A673 (cell line): ENCODE measurements at regions not wholly inside any gene's neighbourhood (a gene's known extent, or its start where the extent isn't known, plus 50 kb on each side); places are given as distances from the start of the nearest gene placed in this dataset.

Source experiments
- BruUV-seq: library from RNA; stranded (reverse); fragments of 400-500 nt; replicated peaks from 2 replicates; lab custom pipeline; 2021; lab: Mats Ljungman, UMichigan
- CTCF ChIA-PET: fragments of 300-600 bp; sonication (Branson Sonifier 250); formaldehyde crosslinking; loops from one replicate; lab custom pipeline; 2022; ENCODE audit warnings: antibody characterized with exemption; lab: Charles Lee
- POLR2A ChIA-PET: fragments of 300-600 bp; sonication (Branson Sonifier 250); formaldehyde crosslinking; loops from one replicate; lab custom pipeline; 2022; ENCODE audit warnings: antibody characterized with exemption; ENCODE audit not compliant: low non-redundant PET; lab: Charles Lee
- DNase-seq: peaks from one replicate; pipeline ENCODE4 v3.0.0-alpha.2; 2015; ENCODE audit warnings: low spot score
- H3K27ac ChIP-seq: fragments of 200-600 bp; sonication (generic); 2 replicates; pipeline ENCODE4 v1.5.1; 2016; ENCODE audit warnings: mixed run types, low read depth, mild to moderate bottlenecking, mixed read lengths, antibody characterized with exemption, low read length; ENCODE audit not compliant: poor library complexity, severe bottlenecking
- H3K27me3 ChIP-seq: fragments of 200-600 bp; sonication (generic); replicated peaks from 2 replicates; pipeline ENCODE4 v1.6.1; 2017; ENCODE audit warnings: mixed run types, low read depth, mild to moderate bottlenecking, mixed read lengths, antibody characterized with exemption, low read length; ENCODE audit not compliant: insufficient read depth, poor library complexity
- H3K36me3 ChIP-seq: fragments of 200-600 bp; sonication (generic); 2 replicates; pipeline ENCODE4 v1.6.1; 2016; ENCODE audit warnings: mixed run types, mild to moderate bottlenecking, mixed read lengths, antibody characterized with exemption, low read length; ENCODE audit not compliant: insufficient read depth, poor library complexity, severe bottlenecking
- H3K4me1 ChIP-seq: fragments of 200-600 bp; sonication (generic); 2 replicates; pipeline ENCODE4 v1.6.1; 2017; ENCODE audit warnings: mixed run types, mild to moderate bottlenecking, mixed read lengths, antibody characterized with exemption, low read length; ENCODE audit not compliant: insufficient read depth, poor library complexity, severe bottlenecking
- H3K4me3 ChIP-seq: fragments of 200-600 bp; sonication (generic); 2 replicates; pipeline ENCODE4 v1.5.1; 2016; ENCODE audit warnings: low read depth, mixed run types, mild to moderate bottlenecking, mixed read lengths, low read length; ENCODE audit not compliant: poor library complexity, severe bottlenecking
- H3K9me3 ChIP-seq: fragments of 200-600 bp; sonication (generic); 2 replicates; pipeline ENCODE4 v1.6.1; 2016; ENCODE audit warnings: mixed run types, low read depth, mild to moderate bottlenecking, mixed read lengths, antibody characterized with exemption, low read length; ENCODE audit not compliant: poor library complexity, severe bottlenecking
- CTCF ChIP-seq: fragments of 300-800, 200-600 bp; sonication (generic); conservative IDR thresholded peaks from 2 replicates; pipeline ENCODE4 v1.5.1; 2017; ENCODE audit warnings: low read depth, mild to moderate bottlenecking, antibody characterized with exemption, low read length, moderate library complexity, mixed read lengths
- EZH2 ChIP-seq: fragments of 200-600 bp; sonication (generic); IDR thresholded peaks from 2 replicates; pipeline ENCODE4 v1.6.1; 2017; ENCODE audit warnings: borderline replicate concordance, low read depth, mild to moderate bottlenecking, mixed read lengths, antibody characterized with exemption, low read length; ENCODE audit not compliant: poor library complexity, severe bottlenecking
- intact Hi-C: fragments of 100-400 bp; cut with micrococcal nuclease; formaldehyde crosslinking; loops from one replicate; pipeline ENCODE4 v1.10.0; 2022; ENCODE audit not compliant: unreplicated experiment

- Histone ChIP-seq H3K27me3 (no peaks in the 10 kb centered on the region), H3K4me3 (no peak overlapping the region), H3K9me3 (no peaks in the 10 kb centered on the region), H3K27ac (no peak overlapping the region), H3K36me3 (no peaks in the 10 kb centered on the region), H3K4me1 (no peaks in the 10 kb centered on the region)
- TF ChIP-seq CTCF (no peak), EZH2 (no peak)
- ChIA-PET POLR2A (no interaction called here), CTCF (no interaction called here)
- no peak for DNase-seq
- intact Hi-C loops: no loop called here
- BruUV-seq: no TSS peak
Observed at GRCh38 chr4:68738036-68738435, 67.6 kb upstream of the UGT2B15 start.

DNA sequence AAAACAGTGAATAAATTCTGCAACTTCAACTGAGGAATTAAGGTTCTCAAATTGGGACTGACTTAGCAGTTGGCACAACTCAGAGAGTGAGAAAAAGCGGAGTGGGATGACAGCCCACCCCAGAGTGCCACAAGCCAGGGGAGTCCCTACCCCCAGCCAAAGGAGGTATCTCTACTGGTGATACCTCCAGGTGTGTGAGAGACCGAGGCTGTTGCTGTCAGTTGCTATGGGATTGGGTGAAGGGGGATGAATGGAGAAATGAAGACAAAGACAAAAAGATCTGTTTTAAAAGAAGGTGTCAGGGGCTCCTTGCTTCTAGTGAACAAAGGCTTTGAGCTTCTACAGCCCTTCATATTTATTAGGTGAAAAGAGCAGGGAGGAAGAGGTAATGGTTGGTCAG lies 71.4 kb upstream of the UGT2B10 start:
- DNase-seq: no peak
- no peaks in the 10 kb centered on the region for H3K36me3 ChIP-seq
- H3K4me3 ChIP-seq: no peak overlapping the region
- BruUV-seq: no TSS peak
- ChIA-PET POLR2A (no interaction called here), CTCF (no interaction called here)
- no peaks in the 10 kb centered on the region for H3K27me3 ChIP-seq
- H3K4me1 ChIP-seq: no peaks in the 10 kb centered on the region
- TF ChIP-seq CTCF (no peak), EZH2 (no peak)
- H3K9me3 ChIP-seq: no peaks in the 10 kb centered on the region
- intact Hi-C loops: no loop called here
- no peak overlapping the region for H3K27ac ChIP-seq

DNA sequence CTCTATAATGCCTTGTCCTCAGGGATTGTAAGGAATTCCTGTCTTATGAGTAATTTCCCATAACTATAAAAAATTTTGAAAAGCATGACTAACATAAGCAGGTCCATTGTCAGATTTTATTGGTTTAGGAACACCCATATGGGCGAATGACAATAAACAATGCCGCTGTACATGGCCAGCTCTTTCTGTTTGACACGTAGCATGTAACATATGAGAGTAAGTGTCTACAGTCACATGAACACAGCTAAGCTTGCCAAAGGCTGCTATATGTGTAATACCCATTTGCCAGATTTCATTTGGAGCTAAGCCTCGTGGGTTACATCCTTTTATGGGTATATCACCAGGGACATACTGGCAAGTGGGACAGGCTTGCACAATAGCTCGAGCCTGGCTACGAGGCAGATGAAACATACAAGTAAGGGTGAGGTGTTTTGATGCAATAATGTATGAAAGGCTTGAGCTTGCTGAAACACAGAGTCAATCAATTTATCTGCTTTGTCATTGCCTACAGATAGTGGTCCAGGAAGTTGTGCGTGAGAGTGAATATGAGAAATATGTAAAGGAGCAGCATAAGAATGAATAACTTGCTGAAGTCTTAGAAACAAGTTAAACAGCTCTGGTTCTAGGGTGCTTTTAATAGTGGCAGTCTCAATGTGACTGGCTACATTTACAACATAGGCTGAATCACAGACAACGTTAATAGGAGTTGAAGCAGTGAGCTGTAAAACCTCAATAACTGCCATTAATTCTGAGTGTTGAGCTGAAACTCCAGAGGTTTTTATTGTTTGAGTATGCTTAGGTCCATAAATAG lies 67.4 kb upstream of the UGT2B10 start:
- TF ChIP-seq EZH2: no peak
- TF ChIP-seq CTCF: no peak
- no peak overlapping the region for H3K27ac ChIP-seq
- H3K4me1 ChIP-seq: no peaks in the 10 kb centered on the region
- no peaks in the 10 kb centered on the region for H3K27me3 ChIP-seq
- H3K4me3 ChIP-seq: no peak overlapping the region
- DNase-seq: peak; percentile 3
- BruUV-seq: no TSS peak
- H3K36me3 ChIP-seq: no peaks in the 10 kb centered on the region
- intact Hi-C loops: no loop called here
- POLR2A ChIA-PET: no interaction called here
- H3K9me3 ChIP-seq: no peaks in the 10 kb centered on the region
- CTCF ChIA-PET: no interaction called here
